ENCODE measurements at regions not wholly inside any gene's neighbourhood (a gene's known extent, or its start where the extent isn't known, plus 50 kb on each side); places are given as distances from the start of the nearest gene placed in this dataset.

DNA sequence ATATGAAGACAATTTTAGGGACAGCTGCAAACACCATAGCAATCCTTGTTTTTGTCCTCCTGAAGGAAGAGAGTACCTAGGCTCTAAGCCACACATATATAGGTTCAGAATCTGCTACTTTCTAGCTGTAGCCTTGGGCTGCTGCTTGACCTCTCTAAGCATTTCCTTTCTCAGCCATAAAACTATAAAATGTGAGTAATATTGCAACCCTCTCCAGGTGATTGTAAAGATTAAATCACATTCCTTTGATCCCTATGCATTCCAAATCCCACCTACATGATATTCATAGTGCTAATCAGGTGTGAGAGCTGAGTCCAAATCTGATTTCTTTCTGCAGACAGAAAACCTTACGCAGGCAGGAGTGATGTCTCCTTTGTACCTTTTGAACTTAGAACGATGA lies 913.5 kb downstream of the VRK1 start:
- TF ChIP-seq, protein P1, sequence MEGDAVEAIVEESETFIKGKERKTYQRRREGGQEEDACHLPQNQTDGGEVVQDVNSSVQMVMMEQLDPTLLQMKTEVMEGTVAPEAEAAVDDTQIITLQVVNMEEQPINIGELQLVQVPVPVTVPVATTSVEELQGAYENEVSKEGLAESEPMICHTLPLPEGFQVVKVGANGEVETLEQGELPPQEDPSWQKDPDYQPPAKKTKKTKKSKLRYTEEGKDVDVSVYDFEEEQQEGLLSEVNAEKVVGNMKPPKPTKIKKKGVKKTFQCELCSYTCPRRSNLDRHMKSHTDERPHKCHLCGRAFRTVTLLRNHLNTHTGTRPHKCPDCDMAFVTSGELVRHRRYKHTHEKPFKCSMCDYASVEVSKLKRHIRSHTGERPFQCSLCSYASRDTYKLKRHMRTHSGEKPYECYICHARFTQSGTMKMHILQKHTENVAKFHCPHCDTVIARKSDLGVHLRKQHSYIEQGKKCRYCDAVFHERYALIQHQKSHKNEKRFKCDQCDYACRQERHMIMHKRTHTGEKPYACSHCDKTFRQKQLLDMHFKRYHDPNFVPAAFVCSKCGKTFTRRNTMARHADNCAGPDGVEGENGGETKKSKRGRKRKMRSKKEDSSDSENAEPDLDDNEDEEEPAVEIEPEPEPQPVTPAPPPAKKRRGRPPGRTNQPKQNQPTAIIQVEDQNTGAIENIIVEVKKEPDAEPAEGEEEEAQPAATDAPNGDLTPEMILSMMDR (IDR thresholded peaks at IDR 0.05; ENCODE audit: extremely low read depth in 1 of 2, insufficient read depth in 1 of 2, low read depth in 1 of 2, low read length in 2 of 2), result no peak
- no peak for TF ChIP-seq POLR2A (IDR thresholded peaks at IDR 0.05; ENCODE audit: low read depth, low read length)
